ENCODE measurements at regions not wholly inside any gene's neighbourhood (a gene's known extent, or its start where the extent isn't known, plus 50 kb on each side); places are given as distances from the start of the nearest gene placed in this dataset.
"Not testable (repeated sequence)": the region's sequence is repeated elsewhere in the genome, so short reads cannot be mapped to it uniquely, and the experiment has no call there.

- no peaks in the 10 kb centered on the region for H3K4me1 ChIP-seq (ENCODE audit: control insufficient read depth, insufficient read depth, low read length, poor library complexity, severe bottlenecking)
- no peak for DNase-seq
- no peak overlapping the region for H3K27ac ChIP-seq (ENCODE audit: insufficient read depth, low read length, poor library complexity, severe bottlenecking)
- no peaks in the 10 kb centered on the region for H3K9me3 ChIP-seq (ENCODE audit: control insufficient read depth, low read length)
- H3K4me3 ChIP-seq (ENCODE audit: insufficient read depth, low read depth, low read length, poor library complexity, severe bottlenecking), result no peak overlapping the region
- H3K27me3 ChIP-seq (replicated peaks; ENCODE audit: control insufficient read depth, insufficient read depth, low read length, poor library complexity, severe bottlenecking), result no peaks in the 10 kb centered on the region
- H3K36me3 ChIP-seq (ENCODE audit: control insufficient read depth, insufficient read depth, low read length), result no peaks in the 10 kb centered on the region
These were observed 484.3 kb upstream of the HS3ST5 start for GRCh38 chr6:114827135-114827534.

- DNase-seq, result no peak
- Histone ChIP-seq H3K27me3 (replicated peaks; ENCODE audit: control insufficient read depth, insufficient read depth, low read length, poor library complexity, severe bottlenecking) (no peaks in the 10 kb centered on the region), H3K27ac (ENCODE audit: insufficient read depth, low read length, poor library complexity, severe bottlenecking) (no peak overlapping the region), H3K9me3 (ENCODE audit: control insufficient read depth, low read length) (no peaks in the 10 kb centered on the region), H3K4me3 (ENCODE audit: insufficient read depth, low read depth, low read length, poor library complexity, severe bottlenecking) (no peak overlapping the region), H3K36me3 (ENCODE audit: control insufficient read depth, insufficient read depth, low read length) (no peaks in the 10 kb centered on the region), H3K4me1 (ENCODE audit: control insufficient read depth, insufficient read depth, low read length, poor library complexity, severe bottlenecking) (no peaks in the 10 kb centered on the region)
These were observed 481.6 kb upstream of the HS3ST5 start for GRCh38 chr6:114824409-114824808.

GRCh38 chr6:114816678-114817077 lies 473.9 kb upstream of the HS3ST5 start:
- no peaks in the 10 kb centered on the region for H3K27me3 ChIP-seq (replicated peaks; ENCODE audit: control insufficient read depth, insufficient read depth, low read length, poor library complexity, severe bottlenecking)
- H3K27ac ChIP-seq (ENCODE audit: insufficient read depth, low read length, poor library complexity, severe bottlenecking), result no peak overlapping the region
- no peaks in the 10 kb centered on the region for H3K36me3 ChIP-seq (ENCODE audit: control insufficient read depth, insufficient read depth, low read length)
- H3K4me3 ChIP-seq (ENCODE audit: insufficient read depth, low read depth, low read length, poor library complexity, severe bottlenecking), result no peak overlapping the region
- no peak for DNase-seq
- no peaks in the 10 kb centered on the region for H3K4me1 ChIP-seq (ENCODE audit: control insufficient read depth, insufficient read depth, low read length, poor library complexity, severe bottlenecking)
- no peaks in the 10 kb centered on the region for H3K9me3 ChIP-seq (ENCODE audit: control insufficient read depth, low read length)

GRCh38 chr6:114810468-114810867 lies 467.6 kb upstream of the HS3ST5 start:
- no peaks in the 10 kb centered on the region for H3K9me3 ChIP-seq (ENCODE audit: control insufficient read depth, low read length)
- no peaks in the 10 kb centered on the region for H3K4me1 ChIP-seq (ENCODE audit: control insufficient read depth, insufficient read depth, low read length, poor library complexity, severe bottlenecking)
- no peaks in the 10 kb centered on the region for H3K36me3 ChIP-seq (ENCODE audit: control insufficient read depth, insufficient read depth, low read length)
- no peaks in the 10 kb centered on the region for H3K27me3 ChIP-seq (replicated peaks; ENCODE audit: control insufficient read depth, insufficient read depth, low read length, poor library complexity, severe bottlenecking)
- no peak overlapping the region for H3K27ac ChIP-seq (ENCODE audit: insufficient read depth, low read length, poor library complexity, severe bottlenecking)
- no peak for DNase-seq
- no peak overlapping the region for H3K4me3 ChIP-seq (ENCODE audit: insufficient read depth, low read depth, low read length, poor library complexity, severe bottlenecking)

GRCh38 chr6:114805426-114805825 lies 462.6 kb upstream of the HS3ST5 start:
- not testable (repeated sequence) for H3K36me3 ChIP-seq (ENCODE audit: control insufficient read depth, insufficient read depth, low read length); H3K27me3 ChIP-seq (replicated peaks; ENCODE audit: control insufficient read depth, insufficient read depth, low read length, poor library complexity, severe bottlenecking); H3K27ac ChIP-seq (ENCODE audit: insufficient read depth, low read length, poor library complexity, severe bottlenecking); H3K9me3 ChIP-seq (ENCODE audit: control insufficient read depth, low read length); H3K4me1 ChIP-seq (ENCODE audit: control insufficient read depth, insufficient read depth, low read length, poor library complexity, severe bottlenecking); DNase-seq; H3K4me3 ChIP-seq (ENCODE audit: insufficient read depth, low read depth, low read length, poor library complexity, severe bottlenecking)

GRCh38 chr6:114796576-114796975 lies 453.8 kb upstream of the HS3ST5 start:
- Histone ChIP-seq H3K4me3 (ENCODE audit: insufficient read depth, low read depth, low read length, poor library complexity, severe bottlenecking) (no peak overlapping the region), H3K27me3 (replicated peaks; ENCODE audit: control insufficient read depth, insufficient read depth, low read length, poor library complexity, severe bottlenecking) (no peaks in the 10 kb centered on the region), H3K36me3 (ENCODE audit: control insufficient read depth, insufficient read depth, low read length) (no peaks in the 10 kb centered on the region), H3K27ac (ENCODE audit: insufficient read depth, low read length, poor library complexity, severe bottlenecking) (no peak overlapping the region), H3K9me3 (ENCODE audit: control insufficient read depth, low read length) (no peaks in the 10 kb centered on the region), H3K4me1 (ENCODE audit: control insufficient read depth, insufficient read depth, low read length, poor library complexity, severe bottlenecking) (no peaks in the 10 kb centered on the region)
- DNase-seq, result no peak

GRCh38 chr6:114793428-114793827 lies 450.6 kb upstream of the HS3ST5 start:
- no peak for DNase-seq
- Histone ChIP-seq H3K27me3 (replicated peaks; ENCODE audit: control insufficient read depth, insufficient read depth, low read length, poor library complexity, severe bottlenecking) (no peaks in the 10 kb centered on the region), H3K4me3 (ENCODE audit: insufficient read depth, low read depth, low read length, poor library complexity, severe bottlenecking) (no peak overlapping the region), H3K36me3 (ENCODE audit: control insufficient read depth, insufficient read depth, low read length) (no peaks in the 10 kb centered on the region), H3K27ac (ENCODE audit: insufficient read depth, low read length, poor library complexity, severe bottlenecking) (no peak overlapping the region), H3K4me1 (ENCODE audit: control insufficient read depth, insufficient read depth, low read length, poor library complexity, severe bottlenecking) (no peaks in the 10 kb centered on the region), H3K9me3 (ENCODE audit: control insufficient read depth, low read length) (no peaks in the 10 kb centered on the region)

- H3K4me1 ChIP-seq (ENCODE audit: control insufficient read depth, insufficient read depth, low read length, poor library complexity, severe bottlenecking), result no peaks in the 10 kb centered on the region
- no peaks in the 10 kb centered on the region for H3K9me3 ChIP-seq (ENCODE audit: control insufficient read depth, low read length)
- no peaks in the 10 kb centered on the region for H3K36me3 ChIP-seq (ENCODE audit: control insufficient read depth, insufficient read depth, low read length)
- no peaks in the 10 kb centered on the region for H3K27me3 ChIP-seq (replicated peaks; ENCODE audit: control insufficient read depth, insufficient read depth, low read length, poor library complexity, severe bottlenecking)
- no peak overlapping the region for H3K4me3 ChIP-seq (ENCODE audit: insufficient read depth, low read depth, low read length, poor library complexity, severe bottlenecking)
- DNase-seq, result no peak
- no peak overlapping the region for H3K27ac ChIP-seq (ENCODE audit: insufficient read depth, low read length, poor library complexity, severe bottlenecking)
These were observed 442.7 kb upstream of the HS3ST5 start for GRCh38 chr6:114785235-114786127.

- DNase-seq, result no peak
- H3K9me3 ChIP-seq (ENCODE audit: control insufficient read depth, low read length), result no peaks in the 10 kb centered on the region
These were observed 441.0 kb upstream of the HS3ST5 start for GRCh38 chr6:114783783-114784182.

GRCh38 chr6:114783083-114783482 lies 440.3 kb upstream of the HS3ST5 start:
- no peaks in the 10 kb centered on the region for H3K36me3 ChIP-seq (ENCODE audit: control insufficient read depth, insufficient read depth, low read length)
- no peak for DNase-seq
- H3K4me1 ChIP-seq (ENCODE audit: control insufficient read depth, insufficient read depth, low read length, poor library complexity, severe bottlenecking), result no peaks in the 10 kb centered on the region
- no peaks in the 10 kb centered on the region for H3K27me3 ChIP-seq (replicated peaks; ENCODE audit: control insufficient read depth, insufficient read depth, low read length, poor library complexity, severe bottlenecking)
- H3K9me3 ChIP-seq (ENCODE audit: control insufficient read depth, low read length), result no peaks in the 10 kb centered on the region
- H3K27ac ChIP-seq (ENCODE audit: insufficient read depth, low read length, poor library complexity, severe bottlenecking), result no peak overlapping the region
- no peak overlapping the region for H3K4me3 ChIP-seq (ENCODE audit: insufficient read depth, low read depth, low read length, poor library complexity, severe bottlenecking)

More at GRCh38 chr6:114783783-114784182, 441.0 kb upstream of the HS3ST5 start:
- Histone ChIP-seq H3K4me1 (ENCODE audit: control insufficient read depth, insufficient read depth, low read length, poor library complexity, severe bottlenecking) (no peaks in the 10 kb centered on the region), H3K36me3 (ENCODE audit: control insufficient read depth, insufficient read depth, low read length) (no peaks in the 10 kb centered on the region), H3K27me3 (replicated peaks; ENCODE audit: control insufficient read depth, insufficient read depth, low read length, poor library complexity, severe bottlenecking) (no peaks in the 10 kb centered on the region), H3K4me3 (ENCODE audit: insufficient read depth, low read depth, low read length, poor library complexity, severe bottlenecking) (no peak overlapping the region), H3K27ac (ENCODE audit: insufficient read depth, low read length, poor library complexity, severe bottlenecking) (no peak overlapping the region)
